ENCODE measurements at regions not wholly inside any gene's neighbourhood (a gene's known extent, or its start where the extent isn't known, plus 50 kb on each side); places are given as distances from the start of the nearest gene placed in this dataset.
A peak's percentile ranks its signal among the peaks of the same experiment; 100 is the strongest.

- Histone ChIP-seq H3K36me3 (ENCODE audit: control insufficient read depth, insufficient read depth, low read length) (no peaks in the 10 kb centered on the region), H3K27ac (ENCODE audit: low read depth, low read length) (no peak overlapping the region), H3K4me1 (ENCODE audit: control insufficient read depth, insufficient read depth, low read length) (no peaks in the 10 kb centered on the region), H3K9ac (ENCODE audit: extremely low read depth, low read length, poor library complexity, severe bottlenecking) (no peak overlapping the region), H3K9me3 (ENCODE audit: control insufficient read depth, low read length) (peaks cover 12% of the 10 kb centered on the region), H3K4me3 (ENCODE audit: low read length) (no peak overlapping the region), H3K27me3 (ENCODE audit: control insufficient read depth, insufficient read depth, low read length, poor library complexity, severe bottlenecking) (no peaks in the 10 kb centered on the region)
- no peak for DNase-seq
- Mint-ChIP-seq H3K27me3 (ENCODE audit: insufficient read depth) (no peaks in the 10 kb centered on the region), H3K9me3 (peaks cover 82% of the 10 kb centered on the region), H3K4me1 (no peaks in the 10 kb centered on the region), H3K27ac (no peak overlapping the region), H3K4me3 (no peak overlapping the region), H3K36me3 (ENCODE audit: low read depth) (no peaks in the 10 kb centered on the region)
- 86 to 88% methylated on average over 3 of the region's 3 CpGs for WGBS, 2 experiments (ENCODE audit: insufficient coverage in 1 of 2, insufficient read length in 1 of 2)
- no peak for TF ChIP-seq CTCF (conservative IDR thresholded peaks at IDR 0.05)
Observed at GRCh38 chr2:88811233-88811632, 119.8 kb downstream of the RPIA start.

DNA sequence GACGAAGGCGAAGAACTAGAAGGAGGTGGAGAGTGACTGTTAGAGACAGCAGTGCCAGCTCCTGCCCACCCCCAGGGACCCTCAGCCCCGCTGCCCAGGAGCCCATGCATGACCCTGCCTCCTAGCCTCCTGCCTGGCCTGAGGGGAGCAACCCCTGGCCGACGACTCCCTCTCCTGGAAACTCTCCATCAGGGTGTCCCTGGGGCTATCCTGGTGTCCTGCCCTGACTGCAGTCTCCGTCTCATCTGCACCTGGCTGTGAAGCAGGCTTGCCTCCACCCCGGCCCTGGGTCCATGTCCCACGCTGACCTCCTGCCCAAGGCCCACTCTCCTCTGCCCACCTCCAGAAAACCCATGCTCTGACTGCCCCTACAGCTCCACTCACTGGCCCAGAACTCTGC lies 120.2 kb downstream of the RPIA start:
- Mint-ChIP-seq H3K27me3 (ENCODE audit: insufficient read depth) (no peaks in the 10 kb centered on the region), H3K27ac (no peak overlapping the region), H3K4me1 (no peaks in the 10 kb centered on the region), H3K4me3 (no peak overlapping the region), H3K36me3 (ENCODE audit: low read depth) (no peaks in the 10 kb centered on the region), H3K9me3 (peaks cover 86% of the 10 kb centered on the region)
- Histone ChIP-seq H3K36me3 (ENCODE audit: control insufficient read depth, insufficient read depth, low read length) (no peaks in the 10 kb centered on the region), H3K9me3 (ENCODE audit: control insufficient read depth, low read length) (peaks cover 12% of the 10 kb centered on the region), H3K9ac (ENCODE audit: extremely low read depth, low read length, poor library complexity, severe bottlenecking) (no peak overlapping the region), H3K4me3 (ENCODE audit: low read length) (no peak overlapping the region), H3K27ac (ENCODE audit: low read depth, low read length) (no peak overlapping the region), H3K27me3 (ENCODE audit: control insufficient read depth, insufficient read depth, low read length, poor library complexity, severe bottlenecking) (no peaks in the 10 kb centered on the region), H3K4me1 (ENCODE audit: control insufficient read depth, insufficient read depth, low read length) (no peaks in the 10 kb centered on the region)
- WGBS, 2 experiments (ENCODE audit: insufficient coverage in 1 of 2, insufficient read length in 1 of 2) = 86% methylated on average over 8 of the region's 8 CpGs; no CpG with 5 or more reads in 1 of the 2 experiments
- TF ChIP-seq CTCF (conservative IDR thresholded peaks at IDR 0.05) = no peak
- no peak for DNase-seq

DNA sequence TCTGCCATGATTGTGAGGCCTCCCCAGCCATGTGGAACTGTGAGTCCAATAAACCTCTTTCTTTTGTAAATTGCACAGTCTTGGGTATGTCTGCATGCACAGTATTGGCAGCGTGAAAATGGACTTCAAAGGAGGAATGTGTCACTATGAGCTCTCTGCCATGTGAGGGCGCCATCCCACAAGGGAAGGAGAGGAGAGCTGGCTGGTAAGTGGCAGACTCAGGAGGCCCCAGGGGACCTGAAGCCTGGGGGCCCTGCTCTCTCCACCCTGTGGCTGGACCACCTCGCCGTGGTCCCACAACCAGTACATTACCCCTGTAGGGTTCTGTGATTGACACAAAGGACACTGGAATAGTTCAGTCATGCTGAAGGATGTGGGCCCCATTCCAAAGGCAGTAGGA lies 122.1 kb downstream of the RPIA start:
- DNase-seq = no peak
- Mint-ChIP-seq H3K27me3 (ENCODE audit: insufficient read depth) (no peaks in the 10 kb centered on the region), H3K9me3 (peaks cover 87% of the 10 kb centered on the region), H3K4me1 (no peaks in the 10 kb centered on the region), H3K36me3 (ENCODE audit: low read depth) (no peaks in the 10 kb centered on the region), H3K4me3 (no peak overlapping the region), H3K27ac (no peak overlapping the region)
- Histone ChIP-seq H3K36me3 (ENCODE audit: control insufficient read depth, insufficient read depth, low read length) (no peaks in the 10 kb centered on the region), H3K4me1 (ENCODE audit: control insufficient read depth, insufficient read depth, low read length) (no peaks in the 10 kb centered on the region), H3K9me3 (ENCODE audit: control insufficient read depth, low read length) (peaks cover 17% of the 10 kb centered on the region), H3K27ac (ENCODE audit: low read depth, low read length) (no peak overlapping the region), H3K27me3 (ENCODE audit: control insufficient read depth, insufficient read depth, low read length, poor library complexity, severe bottlenecking) (no peaks in the 10 kb centered on the region), H3K9ac (ENCODE audit: extremely low read depth, low read length, poor library complexity, severe bottlenecking) (no peak overlapping the region), H3K4me3 (ENCODE audit: low read length) (no peak overlapping the region)
- TF ChIP-seq CTCF (conservative IDR thresholded peaks at IDR 0.05) = peak; percentile 16
- 84 to 94% methylated on average over 3 to 4 of the region's 4 CpGs for WGBS, 2 experiments (ENCODE audit: insufficient coverage in 1 of 2, insufficient read length in 1 of 2)
